GM12878 (cell line): ENCODE measurements at regions not wholly inside any gene's neighbourhood (a gene's known extent, or its start where the extent isn't known, plus 50 kb on each side); places are given as distances from the start of the nearest gene placed in this dataset.

ENCODE experiments used
- ATAC-seq: fragments of 200-7000 bp; cut with Tn5 transposase; 3 replicates; pipeline ENCODE4 v1.9.1; 2020; ENCODE audit warnings: mild to moderate bottlenecking, moderate library complexity
- BruUV-seq: library from RNA; stranded (reverse); fragments of 400-500 nt; replicated peaks from 2 replicates; lab custom pipeline; 2021; lab: Mats Ljungman, UMichigan
- CTCF ChIA-PET: fragments of 300-600 bp; sonication (Branson Sonifier 250); formaldehyde crosslinking; extraction: SDS; loops from one replicate; lab custom pipeline; 2021; ENCODE audit warnings: inconsistent platforms; lab: Yijun Ruan, JAX
- POLR2A ChIA-PET: fragments of 350-600 bp; formaldehyde crosslinking; extraction: SDS; loops from one replicate; lab custom pipeline; 2021; ENCODE audit warnings: inconsistent platforms; lab: Charles Lee
- RAD21 ChIA-PET: fragments of 300-600 bp; sonication (Branson Sonifier 250); formaldehyde crosslinking; loops from one replicate; lab custom pipeline; 2023; ENCODE audit warnings: antibody characterized with exemption; ENCODE audit not compliant: unreplicated experiment; lab: Charles Lee
- SMC1A ChIA-PET: fragments of 300-600 bp; sonication (Branson Sonifier 250); formaldehyde crosslinking; loops from one replicate; lab custom pipeline; 2023; ENCODE audit not compliant: unreplicated experiment, uncharacterized antibody; lab: Charles Lee
- DNase-seq: peaks from one replicate; pipeline ENCODE4 v3.0.0-alpha.2; 2011; ENCODE audit warnings: low read depth, low spot score
- FAIRE-seq: peaks from 3 replicates; lab custom pipeline; 2011; peaks lifted over from hg19 to GRCh38; lab: Jason Lieb, UNC
- H2AFZ ChIP-seq: 2 replicates; pipeline ENCODE4 v1.6.0; 2011; ENCODE audit warnings: low read depth, low read length, control low read depth; ENCODE audit not compliant: control insufficient read depth
- H3K27ac ChIP-seq: 2 replicates; pipeline ENCODE4 v1.5.1; 2011; ENCODE audit warnings: control low read depth; ENCODE audit not compliant: control insufficient read depth, insufficient read depth
- H3K27me3 ChIP-seq, 2 experiments: replicated peaks in 1 of 2; 2 replicates each; pipeline versions ENCODE4 v1.6.0 to v1.6.1; 2011; ENCODE audit warnings: low read length in 1 of 2; ENCODE audit not compliant: control insufficient read depth in 2 of 2, insufficient read depth in 2 of 2
- H3K36me3 ChIP-seq, 2 experiments: 2 replicates each; pipeline ENCODE4 v1.5.1; 2011; ENCODE audit warnings: low read length in 1 of 2; ENCODE audit not compliant: control insufficient read depth in 2 of 2, insufficient read depth in 2 of 2
- H3K4me1 ChIP-seq: 2 replicates; pipeline ENCODE4 v1.6.1; 2011; ENCODE audit warnings: mild to moderate bottlenecking, low read length, moderate library complexity, mixed read lengths; ENCODE audit not compliant: control insufficient read depth, insufficient read depth
- H3K4me2 ChIP-seq: 2 replicates; pipeline ENCODE4 v1.6.0; 2011; ENCODE audit warnings: control low read depth; ENCODE audit not compliant: control insufficient read depth, insufficient read depth
- H3K4me3 ChIP-seq: fragments of 200-600 bp; sonication (generic); 2 replicates; pipeline ENCODE4 v1.5.1; 2016
- H3K79me2 ChIP-seq: 2 replicates; pipeline ENCODE4 v1.6.0; 2011; ENCODE audit warnings: low read length; ENCODE audit not compliant: control insufficient read depth, insufficient read depth
- H3K9ac ChIP-seq: 2 replicates; pipeline ENCODE4 v1.8.0; 2011; ENCODE audit warnings: low read length, control low read depth, mixed read lengths; ENCODE audit not compliant: control insufficient read depth, insufficient read depth
- H3K9me3 ChIP-seq: replicated peaks from 3 replicates; pipeline ENCODE4 v1.5.1; 2011; ENCODE audit warnings: mild to moderate bottlenecking, low read length; ENCODE audit not compliant: control insufficient read depth, insufficient read depth
- H4K20me1 ChIP-seq: 2 replicates; pipeline ENCODE4 v1.6.0; 2011; ENCODE audit not compliant: control insufficient read depth, insufficient read depth
- JUNB ChIP-seq: IDR thresholded peaks from 2 replicates; pipeline ENCODE4 v1.6.1; 2016; ENCODE audit warnings: antibody characterized with exemption, mild to moderate bottlenecking
- JUND ChIP-seq: IDR thresholded peaks from 2 replicates; pipeline ENCODE4 v1.6.1; 2012; ENCODE audit warnings: low read depth, mild to moderate bottlenecking, low read length, improper control_type of control experiment, moderate library complexity
- NR2F1 ChIP-seq: fragments of 450-650 bp; conservative IDR thresholded peaks from 2 replicates; pipeline ENCODE4 v1.6.1; 2017; ENCODE audit warnings: mild to moderate bottlenecking
- POLR2AphosphoS2 ChIP-seq: IDR thresholded peaks from 2 replicates; pipeline ENCODE4 v1.6.1; 2011; ENCODE audit warnings: low read depth, mild to moderate bottlenecking, low read length, improper control_type of control experiment, moderate library complexity
- REST ChIP-seq: IDR thresholded peaks from 2 replicates; pipeline ENCODE4 v1.6.1; 2012; ENCODE audit warnings: mild to moderate bottlenecking, low read depth, low read length
- SMAD1 ChIP-seq: fragments of 450-650 bp; IDR thresholded peaks from 2 replicates; pipeline ENCODE4 v1.6.1; 2018; ENCODE audit warnings: mild to moderate bottlenecking, low read depth; ENCODE audit not compliant: partially characterized antibody
- ZBED1 ChIP-seq: IDR thresholded peaks from 2 replicates; pipeline ENCODE4 v1.6.1; 2016; ENCODE audit warnings: borderline replicate concordance
- ZBTB40 ChIP-seq: fragments of 450-650 bp; IDR thresholded peaks from 2 replicates; pipeline ENCODE4 v1.6.1; 2016; ENCODE audit warnings: mild to moderate bottlenecking, moderate library complexity, borderline replicate concordance
- ZNF592 ChIP-seq: fragments of 450-650 bp; IDR thresholded peaks from 2 replicates; pipeline ENCODE4 v1.6.1; 2017; ENCODE audit warnings: mild to moderate bottlenecking, moderate library complexity
- ZNF622 ChIP-seq: fragments of 450-650 bp; IDR thresholded peaks from 2 replicates; pipeline ENCODE4 v1.6.1; 2017; ENCODE audit warnings: mild to moderate bottlenecking, inconsistent platforms
- WGBS: methylation state at CpG from one replicate; pipeline ENCODE4 v1.1.6; 2016; ENCODE audit warnings: low lambda C conversion rate; ENCODE audit not compliant: insufficient replicate concordance, insufficient coverage; ENCODE audit errors: missing lambda C conversion rate; 5-methylcytosine and 5-hydroxymethylcytosine counted together
- in situ Hi-C: fragments of 300-500 bp; cut with MboI; formaldehyde crosslinking; loops from 9 replicates; pipeline ENCODE4 v1.14.3; 2018; ENCODE audit warnings: mixed read lengths
- intact Hi-C: fragments of 100-400 bp; cut with micrococcal nuclease; formaldehyde crosslinking; loops from one replicate; pipeline ENCODE4 v1.14.2; 2022; ENCODE audit not compliant: unreplicated experiment

- TF ChIP-seq ZNF592, result no peak
- no peak for TF ChIP-seq ZBTB40
- TF ChIP-seq POLR2AphosphoS2, result no peak
Measured at GRCh38 chr7:27387864-27388263, 145.3 kb downstream of the EVX1 start (continued).

GRCh38 chr7:27388561-27388960 lies 146.0 kb downstream of the EVX1 start:
- WGBS, result 7% methylated on average over 7 of the region's 7 CpGs
- no peaks in the 10 kb centered on the region for H3K27me3 ChIP-seq
- no peak overlapping the region for H3K4me3 ChIP-seq
- no peaks in the 10 kb centered on the region for H3K4me1 ChIP-seq
- SMC1A ChIA-PET, result interaction anchor here (0.6 to 0.7 kb wide), 2 partner anchors 12 to 59 kb away, joined by 3 read pairs; no protein-coding TSS in a partner anchor
- H3K36me3 ChIP-seq, result no peaks in the 10 kb centered on the region
- RAD21 ChIA-PET, result no interaction called here
- ATAC-seq, result no peak
- intact Hi-C loops, result no loop called here
- in situ Hi-C loops, result no loop called here
- no peaks in the 10 kb centered on the region for H3K9me3 ChIP-seq
- no peaks in the 10 kb centered on the region for H3K79me2 ChIP-seq
- no peaks in the 10 kb centered on the region for H4K20me1 ChIP-seq
- no peak for FAIRE-seq
- no peak overlapping the region for H3K27ac ChIP-seq
- no peak overlapping the region for H3K9ac ChIP-seq
- DNase-seq, result no peak
- POLR2A ChIA-PET, result no interaction called here
- H3K4me2 ChIP-seq, result no peak overlapping the region
- BruUV-seq, result no TSS peak
- H2AFZ ChIP-seq, result no peak overlapping the region
- CTCF ChIA-PET, result no interaction called here
- TF ChIP-seq ZBED1 (no peak), JUND (no peak), ZNF622 (no peak), NR2F1 (no peak), SMAD1 (no peak), REST (no peak), JUNB (no peak)
